ENCODE measurements at regions not wholly inside any gene's neighbourhood (a gene's known extent, or its start where the extent isn't known, plus 50 kb on each side); places are given as distances from the start of the nearest gene placed in this dataset.

GRCh38 chrX:14362721-14363120 lies 166.6 kb upstream of the GLRA2 start:
- FAIRE-seq (no peak), DNase-seq (ENCODE audit: low read depth, low spot score) (no peak)
- no peak overlapping the region for H3K4me2 ChIP-seq (ENCODE audit: insufficient read depth, low read length)
- no peaks in the 10 kb centered on the region for H3K79me2 ChIP-seq (ENCODE audit: control insufficient read depth, insufficient read depth, low read length)
- no peaks in the 10 kb centered on the region for H3K27me3 ChIP-seq (ENCODE audit: control insufficient read depth in 2 of 2, insufficient read depth in 2 of 2, low read length in 2 of 2)
- intact Hi-C loops (cut with micrococcal nuclease): no loop called here
- H4K20me1 ChIP-seq (replicated peaks; ENCODE audit: control insufficient read depth, extremely low read depth, insufficient read depth, low read length): no peaks in the 10 kb centered on the region
- TF ChIP-seq POLR2A (IDR thresholded peaks at IDR 0.05; ENCODE audit: low read depth, low read length) (no peak), JUN (IDR thresholded peaks at IDR 0.05; ENCODE audit: borderline replicate concordance, insufficient read depth, insufficient read length, low read depth) (no peak), FOS (IDR thresholded peaks at IDR 0.05; ENCODE audit: borderline replicate concordance, insufficient read depth, low read length) (no peak), GATA2 (IDR thresholded peaks at IDR 0.05; ENCODE audit: insufficient read depth, insufficient read length, low read depth, low read length) (no peak), MAX (IDR thresholded peaks at IDR 0.05; ENCODE audit: insufficient read depth, insufficient read length) (no peak), POLR2AphosphoS5 (IDR thresholded peaks at IDR 0.05; ENCODE audit: insufficient read depth, low read depth, low read length) (no peak), EZH2 (IDR thresholded peaks at IDR 0.05; ENCODE audit: borderline replicate concordance, low read depth, low read length, severe bottlenecking) (no peak), MYC (IDR thresholded peaks at IDR 0.05; ENCODE audit: low read depth, low read length) (no peak)
- TF ChIP-seq, protein P1, sequence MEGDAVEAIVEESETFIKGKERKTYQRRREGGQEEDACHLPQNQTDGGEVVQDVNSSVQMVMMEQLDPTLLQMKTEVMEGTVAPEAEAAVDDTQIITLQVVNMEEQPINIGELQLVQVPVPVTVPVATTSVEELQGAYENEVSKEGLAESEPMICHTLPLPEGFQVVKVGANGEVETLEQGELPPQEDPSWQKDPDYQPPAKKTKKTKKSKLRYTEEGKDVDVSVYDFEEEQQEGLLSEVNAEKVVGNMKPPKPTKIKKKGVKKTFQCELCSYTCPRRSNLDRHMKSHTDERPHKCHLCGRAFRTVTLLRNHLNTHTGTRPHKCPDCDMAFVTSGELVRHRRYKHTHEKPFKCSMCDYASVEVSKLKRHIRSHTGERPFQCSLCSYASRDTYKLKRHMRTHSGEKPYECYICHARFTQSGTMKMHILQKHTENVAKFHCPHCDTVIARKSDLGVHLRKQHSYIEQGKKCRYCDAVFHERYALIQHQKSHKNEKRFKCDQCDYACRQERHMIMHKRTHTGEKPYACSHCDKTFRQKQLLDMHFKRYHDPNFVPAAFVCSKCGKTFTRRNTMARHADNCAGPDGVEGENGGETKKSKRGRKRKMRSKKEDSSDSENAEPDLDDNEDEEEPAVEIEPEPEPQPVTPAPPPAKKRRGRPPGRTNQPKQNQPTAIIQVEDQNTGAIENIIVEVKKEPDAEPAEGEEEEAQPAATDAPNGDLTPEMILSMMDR (IDR thresholded peaks at IDR 0.05; ENCODE audit: extremely low read depth in 1 of 2, insufficient read depth in 1 of 2, low read depth in 1 of 2, low read length in 2 of 2): no peak
- H3K9ac ChIP-seq (replicated peaks; ENCODE audit: extremely low read depth, insufficient read depth, low read length): no peak overlapping the region
- CTCF ChIA-PET: no interaction called here
- H3K9me1 ChIP-seq (replicated peaks; ENCODE audit: control insufficient read depth, extremely low read depth, insufficient read depth, low read length): no peaks in the 10 kb centered on the region
- POLR2A ChIA-PET: no interaction called here
- dilution Hi-C loops (cut with MboI; ENCODE audit: extremely low pct_ligation_motif_present, low sequenced_read_pairs): no loop called here
- H3K4me3 ChIP-seq (replicated peaks in 1 of 3; ENCODE audit: insufficient read depth in 1 of 3, low read depth in 1 of 3, low read length in 3 of 3): no peak overlapping the region
- H2AFZ ChIP-seq (ENCODE audit: low read depth, low read length): no peak overlapping the region
- BruUV-seq (replicated peaks): no TSS peak
- no peaks in the 10 kb centered on the region for H3K4me1 ChIP-seq (ENCODE audit: control insufficient read depth, extremely low read depth, insufficient read depth, low read length)
- no peaks in the 10 kb centered on the region for H3K9me3 ChIP-seq (replicated peaks; ENCODE audit: control insufficient read depth, insufficient read depth, low read length)
- no peaks in the 10 kb centered on the region for H3K36me3 ChIP-seq (ENCODE audit: control insufficient read depth in 2 of 2, extremely low read depth in 1 of 2, insufficient read depth in 2 of 2, low read length in 2 of 2)
- no peak overlapping the region for H3K27ac ChIP-seq (ENCODE audit: insufficient read depth, low read depth, low read length)

Data from endothelial cell of umbilical vein (primary cell).